ENCODE measurements at regions not wholly inside any gene's neighbourhood (a gene's known extent, or its start where the extent isn't known, plus 50 kb on each side); places are given as distances from the start of the nearest gene placed in this dataset. TPM values are rescaled to one million over a fixed set of nuclear protein-coding genes. Genes with fewer than 3 reads are reported as not detected.

DNA sequence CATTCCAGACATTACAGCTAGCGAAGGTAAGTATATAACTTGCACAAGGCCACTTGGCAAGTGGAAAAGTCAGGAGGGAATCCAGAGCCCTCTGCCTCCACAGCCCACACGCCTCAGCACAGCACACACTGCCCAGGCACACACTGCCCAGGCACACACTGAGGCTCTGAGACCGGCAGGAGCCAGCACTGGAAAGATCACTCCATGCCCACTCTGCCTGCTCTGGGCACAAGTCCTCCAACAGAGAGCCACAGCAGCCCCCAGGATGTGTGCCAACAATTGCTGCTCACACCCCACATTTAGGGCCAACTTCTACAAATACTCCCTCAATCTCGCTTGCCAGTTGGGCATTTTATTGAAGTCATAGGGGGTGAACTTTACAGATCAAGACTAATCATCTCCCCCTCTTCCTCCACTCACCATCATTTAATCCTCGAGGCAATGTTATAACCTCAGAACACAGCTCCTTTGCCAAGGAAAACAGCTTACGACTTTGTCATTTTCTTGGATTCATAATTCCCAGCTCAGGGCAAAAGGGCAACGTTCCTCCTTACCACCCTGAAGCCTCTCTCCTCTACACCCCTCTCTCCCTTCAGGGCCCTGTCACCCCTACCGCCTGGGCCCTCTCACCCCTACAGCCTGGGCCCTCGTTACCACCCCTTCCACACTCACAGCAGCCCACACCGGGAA, 53.0 kb upstream of the TPM1 start:
- intact Hi-C loops (cut with micrococcal nuclease) = no loop called here
- H3K36me3 ChIP-seq = no peaks in the 10 kb centered on the region
- H3K4me3 ChIP-seq = no peak overlapping the region
- TF ChIP-seq, protein P1, sequence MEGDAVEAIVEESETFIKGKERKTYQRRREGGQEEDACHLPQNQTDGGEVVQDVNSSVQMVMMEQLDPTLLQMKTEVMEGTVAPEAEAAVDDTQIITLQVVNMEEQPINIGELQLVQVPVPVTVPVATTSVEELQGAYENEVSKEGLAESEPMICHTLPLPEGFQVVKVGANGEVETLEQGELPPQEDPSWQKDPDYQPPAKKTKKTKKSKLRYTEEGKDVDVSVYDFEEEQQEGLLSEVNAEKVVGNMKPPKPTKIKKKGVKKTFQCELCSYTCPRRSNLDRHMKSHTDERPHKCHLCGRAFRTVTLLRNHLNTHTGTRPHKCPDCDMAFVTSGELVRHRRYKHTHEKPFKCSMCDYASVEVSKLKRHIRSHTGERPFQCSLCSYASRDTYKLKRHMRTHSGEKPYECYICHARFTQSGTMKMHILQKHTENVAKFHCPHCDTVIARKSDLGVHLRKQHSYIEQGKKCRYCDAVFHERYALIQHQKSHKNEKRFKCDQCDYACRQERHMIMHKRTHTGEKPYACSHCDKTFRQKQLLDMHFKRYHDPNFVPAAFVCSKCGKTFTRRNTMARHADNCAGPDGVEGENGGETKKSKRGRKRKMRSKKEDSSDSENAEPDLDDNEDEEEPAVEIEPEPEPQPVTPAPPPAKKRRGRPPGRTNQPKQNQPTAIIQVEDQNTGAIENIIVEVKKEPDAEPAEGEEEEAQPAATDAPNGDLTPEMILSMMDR (IDR thresholded peaks at IDR 0.05; ENCODE audit: borderline replicate concordance) = no peak
- no peak overlapping the region for H3K27ac ChIP-seq (replicated peaks)
- H3K9me3 ChIP-seq (replicated peaks) = no peaks in the 10 kb centered on the region
- no peaks in the 10 kb centered on the region for H3K27me3 ChIP-seq (ENCODE audit: low read depth)
- DNase-seq = no peak
- no peaks in the 10 kb centered on the region for H3K4me1 ChIP-seq

GRCh38 chr15:62991698-62992097, 50.8 kb upstream of the TPM1 start:
- intact Hi-C loops (cut with micrococcal nuclease) = no loop called here

GRCh38 chr15:62992302-62992701, 50.2 kb upstream of the TPM1 start:
- no peak for DNase-seq
- intact Hi-C loops (cut with micrococcal nuclease) = no loop called here
- Histone ChIP-seq H3K4me1 (no peaks in the 10 kb centered on the region), H3K27ac (replicated peaks) (no peak overlapping the region), H3K27me3 (ENCODE audit: low read depth) (no peaks in the 10 kb centered on the region), H3K36me3 (no peaks in the 10 kb centered on the region), H3K9me3 (replicated peaks) (no peaks in the 10 kb centered on the region), H3K4me3 (no peak overlapping the region)
- TF ChIP-seq, protein P1 (IDR thresholded peaks at IDR 0.05; ENCODE audit: borderline replicate concordance) = no peak

More at GRCh38 chr15:62991698-62992097, 50.8 kb upstream of the TPM1 start:
- Histone ChIP-seq H3K4me1 (no peaks in the 10 kb centered on the region), H3K27me3 (ENCODE audit: low read depth) (no peaks in the 10 kb centered on the region), H3K27ac (replicated peaks) (no peak overlapping the region), H3K36me3 (no peaks in the 10 kb centered on the region), H3K9me3 (replicated peaks) (no peaks in the 10 kb centered on the region), H3K4me3 (no peak overlapping the region)
- TF ChIP-seq, protein P1 (IDR thresholded peaks at IDR 0.05; ENCODE audit: borderline replicate concordance) = no peak
- no peak for DNase-seq

Small RNAs in the stretch of these regions (microRNA-seq; reads per million reads assigned to microRNA genes)
- gene MIR190A (547 reads per million, percentile 76 among the genes with 10 or more reads in this experiment), gene MIR6085 (not detected), gene MIR8067 (not detected)
